ENCODE measurements at regions not wholly inside any gene's neighbourhood (a gene's known extent, or its start where the extent isn't known, plus 50 kb on each side); places are given as distances from the start of the nearest gene placed in this dataset.

DNA sequence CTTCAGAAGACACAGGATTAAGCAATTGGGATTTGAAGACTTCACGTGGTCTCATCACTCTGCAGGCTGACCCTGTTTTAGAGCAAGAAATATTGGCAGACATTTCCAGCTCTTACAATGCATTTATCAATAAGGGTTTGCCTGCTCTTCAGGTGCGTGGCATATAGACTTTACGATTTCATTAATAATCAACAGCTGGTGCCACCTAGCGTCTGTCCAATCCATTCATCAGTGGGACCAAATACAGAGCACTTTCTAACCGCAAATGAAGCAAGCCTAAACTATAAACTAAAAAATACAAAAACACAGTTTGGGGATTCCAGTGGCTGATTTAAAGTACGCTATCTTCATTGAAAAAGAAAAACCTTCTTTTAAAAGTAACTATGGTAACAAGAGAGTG lies 125.4 kb upstream of the DMD start:
- no peak overlapping the region for H3K27ac ChIP-seq
- H3K36me3 ChIP-seq, result no peaks in the 10 kb centered on the region
- H3K9me3 ChIP-seq, result no peaks in the 10 kb centered on the region
- H4K20me1 ChIP-seq, result peaks cover 19% of the 10 kb centered on the region; the same call in 1 of the 2 replicates
- H3K9ac ChIP-seq, result no peak overlapping the region
- H3K27me3 ChIP-seq, result peaks cover 79% of the 10 kb centered on the region
- H3K4me1 ChIP-seq, result no peaks in the 10 kb centered on the region
- no peak for TF ChIP-seq Cebpa-rat (IDR thresholded peaks at IDR 0.05)
- no peak overlapping the region for H3K4me2 ChIP-seq
- no peak overlapping the region for H3K4me3 ChIP-seq

DNA sequence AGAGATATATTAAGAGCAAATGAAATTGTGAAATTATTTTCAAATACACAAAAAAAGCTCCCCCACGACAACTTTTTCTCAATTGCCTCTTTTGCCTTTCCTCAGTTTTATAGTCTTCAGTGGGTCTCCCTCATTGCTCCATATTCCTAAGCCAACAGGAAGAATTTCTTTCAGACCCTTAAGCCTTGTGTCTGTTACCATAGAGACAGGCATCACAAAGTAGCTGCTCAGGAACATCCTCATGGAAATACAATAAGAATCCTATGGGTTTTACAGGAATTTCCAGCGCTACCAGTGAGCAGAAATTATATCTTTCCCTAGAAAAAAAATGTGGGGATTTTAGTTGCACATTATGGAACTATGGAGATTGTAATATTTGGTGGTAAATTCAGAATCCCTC lies 121.9 kb upstream of the DMD start:
- Histone ChIP-seq H3K36me3 (no peaks in the 10 kb centered on the region), H4K20me1 (peaks cover 7% of the 10 kb centered on the region; the same call in 1 of the 2 replicates), H3K9ac (no peak overlapping the region), H3K4me3 (no peak overlapping the region), H3K9me3 (no peaks in the 10 kb centered on the region), H3K27me3 (peaks cover 80% of the 10 kb centered on the region), H3K4me1 (no peaks in the 10 kb centered on the region), H3K4me2 (no peak overlapping the region), H3K27ac (no peak overlapping the region)
- no peak for TF ChIP-seq Cebpa-rat (IDR thresholded peaks at IDR 0.05)

DNA sequence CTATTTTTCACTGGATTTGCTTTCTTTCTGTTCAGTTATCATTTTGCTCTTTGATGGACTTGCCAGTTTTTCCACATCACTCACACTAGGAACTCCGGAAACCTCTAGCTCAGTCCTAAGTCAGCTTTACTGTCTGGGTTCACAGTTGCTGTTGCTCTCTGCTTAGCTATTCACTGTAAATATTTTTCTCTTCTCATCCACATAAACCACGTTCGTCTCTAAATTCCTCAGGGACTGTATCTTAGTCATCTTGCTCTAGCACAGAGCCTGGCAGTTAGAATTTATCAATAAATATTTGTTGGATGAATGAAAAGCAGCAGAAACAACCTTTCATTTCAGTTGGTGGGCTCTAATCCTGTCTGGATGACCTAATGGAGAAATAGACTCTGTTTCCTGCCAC lies 119.4 kb upstream of the DMD start:
- H3K4me3 ChIP-seq, result no peak overlapping the region
- no peak overlapping the region for H3K4me2 ChIP-seq
- no peaks in the 10 kb centered on the region for H3K9me3 ChIP-seq
- H3K9ac ChIP-seq, result no peak overlapping the region
- TF ChIP-seq Cebpa-rat (IDR thresholded peaks at IDR 0.05), result no peak
- peaks cover 85% of the 10 kb centered on the region for H3K27me3 ChIP-seq
- H4K20me1 ChIP-seq, result no peaks in the 10 kb centered on the region; the same call in 1 of the 2 replicates
- H3K27ac ChIP-seq, result no peak overlapping the region
- H3K4me1 ChIP-seq, result no peaks in the 10 kb centered on the region
- no peaks in the 10 kb centered on the region for H3K36me3 ChIP-seq

DNA sequence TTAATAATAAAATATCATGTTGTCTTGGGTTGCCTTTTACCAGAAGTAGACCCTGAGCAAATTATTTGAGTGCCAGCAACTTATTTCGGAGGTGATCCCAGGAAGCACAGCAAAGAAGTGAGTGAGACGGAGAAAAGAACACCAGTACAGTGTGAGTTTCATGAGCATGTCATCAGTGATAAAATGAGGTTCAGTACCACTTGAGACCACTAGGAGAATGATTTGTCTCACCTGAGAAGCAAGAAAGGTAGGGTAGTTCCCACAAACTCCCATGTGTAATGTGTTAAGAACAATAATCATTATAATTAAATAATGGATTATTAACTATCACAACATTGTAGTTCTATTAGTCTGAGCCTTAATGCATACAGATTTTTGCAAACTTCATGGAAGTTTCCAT lies 112.8 kb upstream of the DMD start:
- no peaks in the 10 kb centered on the region; the same call in 1 of the 2 replicates for H4K20me1 ChIP-seq
- H3K4me3 ChIP-seq, result no peak overlapping the region
- H3K27me3 ChIP-seq, result peaks cover 91% of the 10 kb centered on the region
- H3K36me3 ChIP-seq, result no peaks in the 10 kb centered on the region
- H3K4me1 ChIP-seq, result no peaks in the 10 kb centered on the region
- no peak overlapping the region for H3K27ac ChIP-seq
- no peak overlapping the region for H3K4me2 ChIP-seq
- TF ChIP-seq Cebpa-rat (IDR thresholded peaks at IDR 0.05), result no peak
- no peak overlapping the region for H3K9ac ChIP-seq
- no peaks in the 10 kb centered on the region for H3K9me3 ChIP-seq

DNA sequence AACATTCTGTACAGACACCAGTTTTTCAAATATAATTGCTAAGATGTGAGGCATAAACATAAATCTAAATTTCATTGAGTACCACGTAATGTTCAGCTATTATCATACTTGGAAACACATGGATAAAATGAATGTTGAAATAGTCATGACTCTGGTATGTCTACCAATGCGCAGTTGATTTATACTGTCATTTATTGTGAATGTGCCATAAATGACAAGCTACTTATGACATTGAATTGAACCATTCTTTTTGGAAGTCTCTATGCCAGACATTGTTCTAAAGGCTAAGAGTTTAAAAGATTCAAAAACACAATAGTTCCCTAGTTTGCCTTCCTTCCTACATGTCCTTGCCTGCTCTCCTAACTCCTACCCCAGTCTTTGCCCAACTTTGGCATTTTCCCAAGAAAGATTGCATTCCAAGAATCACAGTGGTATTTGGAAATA lies 96.6 kb upstream of the DMD start:
- Histone ChIP-seq H3K9ac (no peak overlapping the region), H3K27me3 (peaks cover 40% of the 10 kb centered on the region), H3K4me1 (no peaks in the 10 kb centered on the region), H3K9me3 (peaks cover 4% of the 10 kb centered on the region; the same call in 1 of the 2 replicates), H3K27ac (no peak overlapping the region), H3K4me2 (no peak overlapping the region), H3K4me3 (no peak overlapping the region), H3K36me3 (no peaks in the 10 kb centered on the region), H4K20me1 (no peaks in the 10 kb centered on the region)
- TF ChIP-seq Cebpa-rat (IDR thresholded peaks at IDR 0.05), result no peak

DNA sequence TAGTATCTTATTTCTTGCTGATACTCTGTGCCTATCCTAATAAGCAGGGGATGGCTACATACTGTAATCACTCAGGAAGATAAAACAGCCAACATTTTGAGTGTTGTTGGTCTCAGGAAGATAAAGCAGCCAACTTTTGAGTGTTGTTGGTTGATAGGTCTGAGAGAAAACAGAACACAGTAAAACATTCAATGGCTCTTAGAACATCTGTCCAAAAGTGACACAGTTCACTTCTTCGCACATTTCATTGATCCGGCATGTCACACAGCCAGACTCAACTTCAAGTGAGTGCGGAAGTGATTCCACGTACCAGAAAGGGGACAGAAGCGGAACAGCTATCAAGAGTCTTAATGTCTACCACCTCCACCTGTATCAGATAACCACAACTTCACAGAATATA lies 87.3 kb upstream of the DMD start:
- H3K4me3 ChIP-seq, result no peak overlapping the region
- no peaks in the 10 kb centered on the region for H3K36me3 ChIP-seq
- H3K27me3 ChIP-seq, result peaks cover 60% of the 10 kb centered on the region
- H4K20me1 ChIP-seq, result no peaks in the 10 kb centered on the region
- H3K27ac ChIP-seq, result no peak overlapping the region
- no peak overlapping the region for H3K9ac ChIP-seq
- H3K9me3 ChIP-seq, result peaks cover 3% of the 10 kb centered on the region; the same call in 1 of the 2 replicates
- no peaks in the 10 kb centered on the region for H3K4me1 ChIP-seq
- H3K4me2 ChIP-seq, result no peak overlapping the region
- no peak for TF ChIP-seq Cebpa-rat (IDR thresholded peaks at IDR 0.05)

DNA sequence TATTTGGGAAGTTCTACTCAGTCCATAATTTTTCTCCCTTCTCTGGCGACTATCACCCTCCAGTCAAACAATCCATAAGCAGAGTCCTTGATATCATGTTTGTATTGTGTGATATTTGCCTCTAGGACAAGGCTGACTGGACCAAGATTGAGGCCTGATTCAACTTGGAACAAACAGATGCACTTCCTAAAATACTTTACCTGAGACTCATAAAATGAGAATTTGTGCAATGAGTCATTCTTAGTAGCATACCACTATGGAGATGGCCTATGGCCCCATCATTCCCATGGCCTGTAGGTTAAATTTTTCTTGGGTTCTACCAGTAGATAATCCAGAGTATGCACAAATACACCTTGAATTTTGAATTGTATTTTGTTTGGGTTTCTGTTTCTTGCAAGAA lies 74.2 kb upstream of the DMD start:
- peaks cover 6% of the 10 kb centered on the region; the same call in 1 of the 2 replicates for H4K20me1 ChIP-seq
- peaks cover 9% of the 10 kb centered on the region for H3K4me1 ChIP-seq
- no peak for TF ChIP-seq Cebpa-rat (IDR thresholded peaks at IDR 0.05)
- H3K4me2 ChIP-seq, result no peak overlapping the region
- no peaks in the 10 kb centered on the region for H3K36me3 ChIP-seq
- peaks cover 78% of the 10 kb centered on the region for H3K27me3 ChIP-seq
- H3K9ac ChIP-seq, result no peak overlapping the region
- H3K9me3 ChIP-seq, result peaks cover 9% of the 10 kb centered on the region; the same call in 1 of the 2 replicates
- no peak overlapping the region for H3K27ac ChIP-seq
- H3K4me3 ChIP-seq, result no peak overlapping the region

DNA sequence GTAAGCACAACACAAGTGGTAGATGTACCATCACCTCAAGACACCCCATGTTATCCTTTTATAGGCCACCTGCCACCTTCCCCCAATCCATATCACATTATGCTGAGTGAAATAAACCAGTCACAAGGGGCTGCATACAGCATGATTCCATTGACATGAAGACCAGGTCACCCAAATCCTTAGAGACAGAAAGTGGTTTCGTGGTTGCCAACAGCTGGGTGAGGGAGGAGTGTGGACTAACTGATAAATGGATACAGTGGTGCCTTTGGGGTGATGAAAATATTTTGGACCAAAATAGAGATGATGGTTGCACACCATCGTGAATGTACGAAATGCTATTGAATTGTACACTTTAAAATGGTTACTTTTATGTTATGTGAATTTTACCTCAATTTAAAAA lies 65.7 kb upstream of the DMD start:
- H3K9ac ChIP-seq, result no peak overlapping the region
- H3K27me3 ChIP-seq, result peaks cover 78% of the 10 kb centered on the region
- peaks cover 26% of the 10 kb centered on the region for H3K4me1 ChIP-seq
- peaks cover 13% of the 10 kb centered on the region; the same call in 1 of the 2 replicates for H3K9me3 ChIP-seq
- peaks cover 5% of the 10 kb centered on the region; the same call in 1 of the 2 replicates for H4K20me1 ChIP-seq
- TF ChIP-seq Cebpa-rat (IDR thresholded peaks at IDR 0.05), result no peak
- no peak overlapping the region for H3K4me3 ChIP-seq
- H3K4me2 ChIP-seq, result peak overlapping the region; percentile 55
- H3K36me3 ChIP-seq, result no peaks in the 10 kb centered on the region
- peak overlapping the region; percentile 11; the same call in 1 of the 2 replicates for H3K27ac ChIP-seq

DNA sequence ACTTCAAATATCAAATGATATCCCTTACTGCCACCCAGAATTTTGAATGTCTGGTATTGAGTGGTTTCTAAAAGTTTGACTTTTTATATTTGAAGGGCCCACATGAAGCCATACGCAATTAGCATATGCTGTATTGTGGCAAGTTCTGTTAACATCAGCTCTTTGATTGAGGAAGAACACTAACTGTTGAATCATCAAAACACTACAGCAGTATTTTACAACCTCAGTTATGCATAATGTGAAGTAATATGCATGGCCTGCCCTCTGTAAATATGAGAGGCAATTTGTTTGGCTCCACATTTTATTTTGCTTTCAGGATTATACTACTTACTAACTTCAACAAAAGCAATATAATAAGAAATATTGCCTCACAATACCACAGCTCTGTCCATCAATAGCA lies 62.2 kb upstream of the DMD start:
- TF ChIP-seq Cebpa-rat (IDR thresholded peaks at IDR 0.05), result no peak
- H3K4me3 ChIP-seq, result no peak overlapping the region
- H3K27me3 ChIP-seq, result peaks cover 64% of the 10 kb centered on the region
- no peak overlapping the region for H3K27ac ChIP-seq
- H3K9ac ChIP-seq, result no peak overlapping the region
- H4K20me1 ChIP-seq, result peaks cover 5% of the 10 kb centered on the region; the same call in 1 of the 2 replicates
- H3K36me3 ChIP-seq, result no peaks in the 10 kb centered on the region
- no peaks in the 10 kb centered on the region for H3K9me3 ChIP-seq
- peaks cover 24% of the 10 kb centered on the region for H3K4me1 ChIP-seq
- no peak overlapping the region for H3K4me2 ChIP-seq

DNA sequence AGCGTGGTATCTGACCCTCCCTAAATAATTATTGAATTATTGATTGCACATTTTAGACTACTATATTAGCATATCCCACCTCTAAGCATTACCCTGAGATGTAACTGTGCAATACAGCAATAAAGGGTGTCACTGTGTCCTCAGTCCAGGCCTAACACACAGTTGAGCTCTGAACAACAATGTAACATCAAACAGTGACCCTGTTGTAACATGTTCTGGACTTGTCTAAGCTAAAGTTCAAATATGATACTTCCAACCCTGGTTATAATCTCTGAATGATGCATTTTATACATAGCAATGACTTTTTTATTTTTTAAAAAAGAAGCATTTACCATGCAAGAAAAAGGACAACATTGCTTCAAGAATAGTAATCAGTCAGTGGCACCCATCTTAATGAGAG lies 61.6 kb upstream of the DMD start:
- Histone ChIP-seq H3K4me3 (no peak overlapping the region), H3K36me3 (no peaks in the 10 kb centered on the region), H3K9me3 (no peaks in the 10 kb centered on the region), H3K9ac (no peak overlapping the region), H3K27me3 (peaks cover 64% of the 10 kb centered on the region), H3K27ac (no peak overlapping the region), H4K20me1 (peaks cover 5% of the 10 kb centered on the region; the same call in 1 of the 2 replicates), H3K4me1 (peaks cover 21% of the 10 kb centered on the region), H3K4me2 (no peak overlapping the region)
- no peak for TF ChIP-seq Cebpa-rat (IDR thresholded peaks at IDR 0.05)

All from BLaER1 (cell line).